Neuronal stem cell (in vitro differentiated cells): ENCODE measurements at regions not wholly inside any gene's neighbourhood (a gene's known extent, or its start where the extent isn't known, plus 50 kb on each side); places are given as distances from the start of the nearest gene placed in this dataset.

Experiments
- DNase-seq: peaks from one replicate; pipeline ENCODE4 v3.0.0-alpha.2; 2013; ENCODE audit warnings: low spot score
- H2AFZ ChIP-seq: one replicate; pipeline ENCODE4 v1.6.1; 2013; ENCODE audit warnings: mild to moderate bottlenecking, low read length, inconsistent platforms
- H2AK5ac ChIP-seq: 2 replicates; pipeline ENCODE4 v1.6.1; 2013; ENCODE audit warnings: low read depth, mild to moderate bottlenecking, inconsistent platforms, low read length, moderate library complexity, mixed read lengths
- H2BK120ac ChIP-seq: 2 replicates; pipeline ENCODE4 v1.6.1; 2013; ENCODE audit warnings: low read depth, mild to moderate bottlenecking, inconsistent platforms, low read length, moderate library complexity, mixed read lengths
- H2BK12ac ChIP-seq: one replicate; pipeline ENCODE4 v1.6.1; 2013; ENCODE audit warnings: low read length, inconsistent platforms
- H2BK15ac ChIP-seq: 2 replicates; pipeline ENCODE4 v1.6.1; 2013; ENCODE audit warnings: mild to moderate bottlenecking, low read length, inconsistent platforms, mixed read lengths
- H2BK5ac ChIP-seq: one replicate; pipeline ENCODE4 v1.6.1; 2013; ENCODE audit warnings: inconsistent platforms, mild to moderate bottlenecking, low read length, moderate library complexity
- H3K14ac ChIP-seq: one replicate; pipeline ENCODE4 v1.6.1; 2013; ENCODE audit warnings: low read length, inconsistent platforms
- H3K18ac ChIP-seq: 2 replicates; pipeline ENCODE4 v1.6.1; 2013; ENCODE audit warnings: low read length, inconsistent platforms
- H3K23ac ChIP-seq: 2 replicates; pipeline ENCODE4 v1.6.1; 2013; ENCODE audit warnings: low read depth, mild to moderate bottlenecking, mixed read lengths, low read length, inconsistent platforms; ENCODE audit not compliant: poor library complexity
- H3K27ac ChIP-seq: replicated peaks from 3 replicates; pipeline ENCODE4 v1.5.1; 2013; ENCODE audit warnings: low read length, inconsistent platforms
- H3K27me3 ChIP-seq, 3 experiments: 2 replicates each; pipeline ENCODE4 v1.6.1; 2013; ENCODE audit warnings: low read length in 3 of 3, mild to moderate bottlenecking in 2 of 3, inconsistent platforms in 1 of 3, low read depth in 1 of 3, mixed read lengths in 1 of 3, moderate library complexity in 1 of 3; ENCODE audit not compliant: control insufficient read depth in 3 of 3, insufficient read depth in 3 of 3
- H3K36me3 ChIP-seq, 2 donors: replicated peaks in 1 of 2; 2 replicates each; pipeline ENCODE4 v1.6.1; 2013; ENCODE audit warnings: low read length in 2 of 2; ENCODE audit not compliant: control insufficient read depth in 2 of 2, insufficient read depth in 2 of 2
- H3K4ac ChIP-seq: 2 replicates; pipeline ENCODE4 v1.6.1; 2013; ENCODE audit warnings: inconsistent platforms, mild to moderate bottlenecking, low read length, moderate library complexity
- H3K4me1 ChIP-seq, 2 donors: 1 replicate in 1 of 2; 2 replicates in 1 of 2; pipeline ENCODE4 v1.6.1; 2013; ENCODE audit warnings: low read length in 2 of 2, low read depth in 1 of 2; ENCODE audit not compliant: control insufficient read depth in 2 of 2, insufficient read depth in 1 of 2
- H3K4me2 ChIP-seq: one replicate; pipeline ENCODE4 v1.6.1; 2013; ENCODE audit warnings: mild to moderate bottlenecking, low read length, inconsistent platforms; ENCODE audit not compliant: insufficient read depth, poor library complexity, severe bottlenecking
- H3K4me3 ChIP-seq, 2 donors: 2 replicates each; pipeline ENCODE4 v1.5.1; 2013; ENCODE audit warnings: low read length in 2 of 2, mild to moderate bottlenecking in 2 of 2, inconsistent platforms in 1 of 2, moderate library complexity in 1 of 2
- H3K79me1 ChIP-seq: one replicate; pipeline ENCODE4 v1.6.1; 2013; ENCODE audit warnings: low read depth, mild to moderate bottlenecking, inconsistent platforms, low read length, moderate library complexity
- H3K9ac ChIP-seq: one replicate; pipeline ENCODE4 v1.6.1; 2013; ENCODE audit warnings: mild to moderate bottlenecking, low read depth, low read length, inconsistent platforms; ENCODE audit not compliant: poor library complexity
- H3K9me3 ChIP-seq, 2 donors: replicated peaks in 1 of 2; 2 replicates each; pipeline versions ENCODE3 to v1.6.1; 2013; ENCODE audit warnings: low read length in 2 of 2, mild to moderate bottlenecking in 2 of 2, inconsistent platforms in 1 of 2, low read depth in 1 of 2, mixed read lengths in 1 of 2, moderate library complexity in 1 of 2; ENCODE audit not compliant: control insufficient read depth in 2 of 2, insufficient read depth in 1 of 2
- H4K8ac ChIP-seq: one replicate; pipeline ENCODE4 v1.6.1; 2013; ENCODE audit warnings: low read depth, mild to moderate bottlenecking, inconsistent platforms, low read length, moderate library complexity
- H4K91ac ChIP-seq: one replicate; pipeline ENCODE4 v1.6.1; 2013; ENCODE audit warnings: low read length, low read depth, mild to moderate bottlenecking, inconsistent platforms; ENCODE audit not compliant: poor library complexity
- WGBS, 2 donors: extraction: QIAGEN DNeasy Blood & Tissue Kit; methylation state at CpG; one replicate each; pipeline ENCODE4 v1.1.7; 2013; ENCODE audit warnings: missing lambda C conversion rate in 2 of 2, mixed read lengths in 1 of 2; ENCODE audit not compliant: insufficient read length in 2 of 2, insufficient replicate concordance in 1 of 2; ENCODE audit errors: extremely low coverage in 2 of 2; 5-methylcytosine and 5-hydroxymethylcytosine counted together

DNA sequence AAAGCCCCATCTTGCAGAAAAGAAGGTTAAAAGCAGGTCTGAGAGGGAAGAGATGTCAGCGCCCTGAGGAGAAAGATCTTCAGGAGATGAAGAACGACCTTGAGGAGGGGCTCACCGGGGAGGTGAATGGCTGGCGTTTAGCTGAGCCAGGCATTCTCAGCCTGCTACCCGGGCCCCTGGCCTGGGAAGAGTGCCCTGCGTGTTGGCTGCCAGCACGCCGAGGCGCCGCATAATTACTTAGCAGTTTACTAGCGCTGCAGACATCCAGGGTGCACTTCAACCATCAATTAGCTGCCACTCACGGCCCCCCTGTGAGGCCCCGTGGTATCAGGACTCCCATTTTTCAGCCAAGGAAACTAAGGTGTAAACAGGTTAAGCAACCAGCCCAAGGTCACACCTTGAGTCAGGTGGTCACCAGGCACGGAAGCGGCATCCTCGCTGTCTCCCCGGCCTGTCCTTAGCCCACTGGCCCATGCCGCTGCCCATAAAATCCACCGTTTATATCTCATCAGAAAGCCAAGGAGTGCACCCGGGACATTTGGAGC is 551.9 kb downstream of the BNC2 start:
- H3K14ac ChIP-seq: no peak overlapping the region

GRCh38 chr9:16319646-16320045 is 550.8 kb downstream of the BNC2 start:
- Histone ChIP-seq H3K9me3 (peaks cover 0 to 2% of the 10 kb centered on the region in 2 donors), H2BK5ac (no peak overlapping the region), H3K14ac (no peak overlapping the region), H2BK15ac (no peak overlapping the region), H3K27ac (no peak overlapping the region), H3K27me3 (peaks cover 0 to 6% (median 0%) of the 10 kb centered on the region in 3 experiments), H2BK120ac (no peak overlapping the region), H3K36me3 (no peaks in the 10 kb centered on the region), H3K4me2 (no peak overlapping the region), H3K4me1 (peaks cover 2 to 10% of the 10 kb centered on the region in 2 donors), H3K79me1 (no peaks in the 10 kb centered on the region), H2AFZ (no peak overlapping the region), H3K4me3 (no peak overlapping the region), H3K23ac (no peak overlapping the region), H3K18ac (peak overlapping the region; percentile 58), H4K8ac (no peak overlapping the region), H2AK5ac (peak overlapping the region; percentile 25), H4K91ac (no peak overlapping the region), H3K4ac (no peak overlapping the region), H3K9ac (no peak overlapping the region), H2BK12ac (no peak overlapping the region)
- WGBS, 2 donors: no CpG with 5 or more reads among the region's 3 CpGs
- no peak for DNase-seq

More for the DNA sequence above, 551.9 kb downstream of the BNC2 start:
- Histone ChIP-seq H3K4me3 (no peak overlapping the region), H3K9me3 (peaks cover 0 to 2% of the 10 kb centered on the region in 2 donors), H3K36me3 (no peaks in the 10 kb centered on the region), H3K9ac (no peak overlapping the region), H4K91ac (no peak overlapping the region), H2BK12ac (no peak overlapping the region), H3K27ac (no peak overlapping the region), H2BK5ac (peak overlapping the region; percentile 78), H3K4me2 (no peak overlapping the region), H2BK120ac (no peak overlapping the region), H2AFZ (no peak overlapping the region), H4K8ac (no peak overlapping the region), H3K27me3 (peaks cover 0 to 6% (median 0%) of the 10 kb centered on the region in 3 experiments), H3K18ac (no peak overlapping the region), H2AK5ac (no peak overlapping the region), H3K23ac (peak overlapping the region; percentile 34), H2BK15ac (peak overlapping the region; percentile 38), H3K4me1 (peaks cover 2 to 15% of the 10 kb centered on the region in 2 donors), H3K79me1 (no peaks in the 10 kb centered on the region), H3K4ac (no peak overlapping the region)
- no CpG with 5 or more reads among the region's 20 CpGs for WGBS, 2 donors
- DNase-seq: no peak

- H2AFZ ChIP-seq: no peak overlapping the region
- no CpG with 5 or more reads among the region's 5 CpGs for WGBS, 2 donors
- H3K36me3 ChIP-seq: no peaks in the 10 kb centered on the region
- no peak overlapping the region for H4K91ac ChIP-seq
- H3K27me3 ChIP-seq: peaks cover 0 to 6% (median 0%) of the 10 kb centered on the region in 3 experiments
- H3K4me2 ChIP-seq: no peak overlapping the region
- H3K9me3 ChIP-seq: peaks cover 0 to 2% of the 10 kb centered on the region in 2 donors
- peak overlapping the region; percentile 35 for H3K18ac ChIP-seq
- no peak overlapping the region for H4K8ac ChIP-seq
- H2AK5ac ChIP-seq: peak overlapping the region; percentile 32
- H3K9ac ChIP-seq: no peak overlapping the region
- peak overlapping the region; percentile 37 for H3K4ac ChIP-seq
- no peaks in the 10 kb centered on the region for H3K79me1 ChIP-seq
- H2BK12ac ChIP-seq: no peak overlapping the region
- peak overlapping the region; percentile 1 for H2BK15ac ChIP-seq
- no peak overlapping the region for H3K27ac ChIP-seq
- no peak overlapping the region for H2BK5ac ChIP-seq
- H3K4me3 ChIP-seq: no peak overlapping the region
- DNase-seq: no peak
- no peak overlapping the region for H3K14ac ChIP-seq
- peaks cover 2 to 9% of the 10 kb centered on the region in 2 donors for H3K4me1 ChIP-seq
- no peak overlapping the region for H2BK120ac ChIP-seq
- H3K23ac ChIP-seq: no peak overlapping the region
Observed at GRCh38 chr9:16320338-16320902, 550.0 kb downstream of the BNC2 start.

- Histone ChIP-seq H3K18ac (no peak overlapping the region), H3K4me2 (no peak overlapping the region), H2AFZ (no peak overlapping the region), H4K8ac (no peak overlapping the region), H3K27ac (no peak overlapping the region), H3K4ac (no peak overlapping the region), H3K27me3 (peaks cover 0 to 2% (median 0%) of the 10 kb centered on the region in 3 experiments), H3K14ac (no peak overlapping the region), H2AK5ac (no peak overlapping the region), H2BK12ac (no peak overlapping the region), H3K79me1 (no peaks in the 10 kb centered on the region), H3K9ac (no peak overlapping the region), H3K4me1 (peaks cover 2 to 7% of the 10 kb centered on the region in 2 donors), H2BK120ac (no peak overlapping the region), H2BK5ac (no peak overlapping the region), H3K36me3 (no peaks in the 10 kb centered on the region), H3K9me3 (peaks cover 0 to 2% of the 10 kb centered on the region in 2 donors), H3K23ac (no peak overlapping the region), H3K4me3 (no peak overlapping the region), H4K91ac (no peak overlapping the region), H2BK15ac (no peak overlapping the region)
- WGBS, 2 donors: no CpG with 5 or more reads among the region's 7 CpGs
- no peak for DNase-seq
Observed at GRCh38 chr9:16321461-16322119, 548.9 kb downstream of the BNC2 start.
